Epithelial cell of proximal tubule (primary cell): ENCODE measurements at regions not wholly inside any gene's neighbourhood (a gene's known extent, or its start where the extent isn't known, plus 50 kb on each side); places are given as distances from the start of the nearest gene placed in this dataset.

Experiments
- DNase-seq: peaks from one replicate; pipeline ENCODE4 v3.0.0-alpha.2; 2011; ENCODE audit warnings: low read depth
- H3K4me3 ChIP-seq: 2 replicates; pipeline ENCODE4 v1.5.1; 2011; ENCODE audit warnings: low read depth, mild to moderate bottlenecking, low read length
- TF ChIP-seq, protein P1 (sequence below): conservative IDR thresholded peaks from 2 replicates; pipeline ENCODE4 v1.5.1; 2012; ENCODE audit warnings: low read depth, mild to moderate bottlenecking, low read length

DNA sequence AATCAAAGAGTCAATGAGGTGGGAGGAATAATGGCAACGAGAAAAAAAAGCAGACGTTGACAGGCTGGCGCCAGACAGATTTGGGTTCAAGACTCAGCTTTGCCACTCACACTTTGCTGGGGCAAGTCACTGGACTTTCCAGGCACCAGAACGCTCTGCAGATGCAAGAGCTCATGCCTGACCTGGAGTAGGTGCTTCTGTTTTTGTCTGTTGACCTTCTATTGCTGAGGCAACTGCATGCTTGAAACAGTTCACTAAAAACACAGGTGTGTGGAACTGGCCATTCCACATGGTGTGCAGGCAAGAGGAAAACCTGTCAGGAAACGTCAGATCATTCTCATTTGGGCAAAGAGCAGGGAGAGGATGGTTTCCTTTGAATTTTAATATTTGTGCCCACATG lies 161.2 kb upstream of the SMIM23 start:
- H3K4me3 ChIP-seq: no peak overlapping the region
- TF ChIP-seq, protein P1, sequence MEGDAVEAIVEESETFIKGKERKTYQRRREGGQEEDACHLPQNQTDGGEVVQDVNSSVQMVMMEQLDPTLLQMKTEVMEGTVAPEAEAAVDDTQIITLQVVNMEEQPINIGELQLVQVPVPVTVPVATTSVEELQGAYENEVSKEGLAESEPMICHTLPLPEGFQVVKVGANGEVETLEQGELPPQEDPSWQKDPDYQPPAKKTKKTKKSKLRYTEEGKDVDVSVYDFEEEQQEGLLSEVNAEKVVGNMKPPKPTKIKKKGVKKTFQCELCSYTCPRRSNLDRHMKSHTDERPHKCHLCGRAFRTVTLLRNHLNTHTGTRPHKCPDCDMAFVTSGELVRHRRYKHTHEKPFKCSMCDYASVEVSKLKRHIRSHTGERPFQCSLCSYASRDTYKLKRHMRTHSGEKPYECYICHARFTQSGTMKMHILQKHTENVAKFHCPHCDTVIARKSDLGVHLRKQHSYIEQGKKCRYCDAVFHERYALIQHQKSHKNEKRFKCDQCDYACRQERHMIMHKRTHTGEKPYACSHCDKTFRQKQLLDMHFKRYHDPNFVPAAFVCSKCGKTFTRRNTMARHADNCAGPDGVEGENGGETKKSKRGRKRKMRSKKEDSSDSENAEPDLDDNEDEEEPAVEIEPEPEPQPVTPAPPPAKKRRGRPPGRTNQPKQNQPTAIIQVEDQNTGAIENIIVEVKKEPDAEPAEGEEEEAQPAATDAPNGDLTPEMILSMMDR: no peak
- no peak for DNase-seq

GRCh38 chr5:171625646-171626045 lies 160.0 kb upstream of the SMIM23 start:
- DNase-seq: no peak
- TF ChIP-seq, protein P1: no peak

DNA sequence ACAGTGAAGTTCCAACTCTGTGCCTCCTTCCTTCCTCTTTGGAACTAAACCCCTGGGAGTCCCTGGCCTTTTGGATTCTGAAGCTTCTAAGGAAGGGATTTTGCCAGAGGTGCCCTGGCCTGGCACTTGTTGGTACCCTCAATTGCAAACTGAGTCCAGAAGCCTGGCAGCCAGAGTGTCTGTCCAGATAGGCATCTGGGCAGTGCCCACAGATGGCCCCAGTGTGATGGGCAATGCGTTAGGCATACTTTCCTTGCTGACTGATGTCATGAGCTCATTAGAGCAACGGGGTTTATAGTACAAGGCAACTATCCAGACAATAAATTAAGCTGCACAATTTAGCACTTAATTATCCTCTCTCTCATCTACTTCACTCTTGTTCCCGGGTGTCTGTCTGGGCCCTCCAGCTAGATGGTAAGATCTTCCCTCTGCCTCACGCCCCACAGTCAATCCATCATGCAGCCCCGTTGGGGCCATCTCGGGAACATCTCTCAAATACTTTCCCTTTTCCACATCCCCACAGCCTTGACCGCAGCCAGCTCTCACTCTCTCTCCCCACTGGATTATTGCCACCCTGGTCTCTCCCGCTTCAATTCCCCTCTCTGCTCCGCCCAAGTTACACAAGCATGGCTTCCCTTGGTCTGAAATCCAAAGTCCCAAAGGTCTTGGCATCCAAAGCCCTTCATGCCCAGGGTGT lies 157.5 kb upstream of the SMIM23 start:
- no peak overlapping the region for H3K4me3 ChIP-seq
- TF ChIP-seq, protein P1: no peak
- DNase-seq: no peak

More at GRCh38 chr5:171625646-171626045, 160.0 kb upstream of the SMIM23 start:
- H3K4me3 ChIP-seq: no peak overlapping the region

DNA sequence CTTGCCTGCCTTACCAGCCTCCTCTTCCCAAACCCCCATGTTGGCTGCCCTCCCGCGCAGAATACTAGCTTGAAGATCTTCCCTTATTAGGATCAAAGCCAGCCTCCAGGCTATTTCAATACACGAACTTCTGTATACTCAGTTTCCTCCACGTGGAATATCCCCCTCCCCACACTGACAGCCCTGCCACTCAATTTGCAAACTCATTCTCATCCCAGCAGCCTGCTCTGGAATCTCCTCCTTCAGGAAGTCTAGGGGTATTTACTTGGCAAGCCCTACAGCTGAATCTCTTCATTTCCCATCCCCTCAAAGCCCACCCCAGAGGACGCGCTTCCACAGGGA lies 157.0 kb upstream of the SMIM23 start:
- H3K4me3 ChIP-seq: no peak overlapping the region
- TF ChIP-seq, protein P1: no peak
- no peak for DNase-seq

GRCh38 chr5:171629221-171629620 lies 156.4 kb upstream of the SMIM23 start:
- no peak overlapping the region for H3K4me3 ChIP-seq
- TF ChIP-seq, protein P1: no peak
- no peak for DNase-seq

DNA sequence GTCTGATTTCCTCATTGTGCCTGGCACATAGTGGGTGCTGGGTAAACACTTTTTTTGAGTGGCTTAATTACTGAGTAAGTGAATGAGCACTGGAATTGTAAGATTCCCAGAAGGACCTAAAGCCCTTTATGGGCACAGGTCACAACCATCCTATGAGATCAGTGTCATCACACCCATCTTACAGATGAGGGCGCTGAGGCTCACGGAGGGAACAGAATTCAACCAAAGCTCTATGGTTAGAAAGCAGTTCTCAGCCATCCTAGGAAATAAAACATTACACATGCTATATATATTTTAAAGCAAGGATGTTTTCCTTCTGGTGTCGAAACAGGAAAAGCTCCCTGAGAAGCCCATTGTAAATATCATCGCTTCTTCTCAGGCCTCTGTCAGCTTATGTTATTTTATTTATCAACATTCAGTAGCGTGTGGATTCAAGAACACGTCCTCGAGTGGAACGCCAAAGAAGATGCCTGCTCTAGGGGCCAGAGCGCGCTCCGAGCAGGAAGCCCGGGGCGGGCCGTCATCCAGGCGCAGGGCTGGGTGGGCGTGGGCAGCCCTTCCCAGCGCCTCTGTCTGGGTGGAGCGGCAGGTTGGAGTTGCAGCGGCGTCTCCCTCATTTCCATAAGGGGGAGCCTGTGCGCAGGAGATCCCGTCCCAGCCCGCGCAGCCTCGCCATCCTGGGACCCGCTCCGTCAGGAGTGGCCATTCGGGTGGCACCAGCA lies 155.8 kb upstream of the SMIM23 start:
- no peak overlapping the region for H3K4me3 ChIP-seq
- TF ChIP-seq, protein P1: peak; percentile 43
- no peak for DNase-seq
